ENCODE measurements at regions not wholly inside any gene's neighbourhood (a gene's known extent, or its start where the extent isn't known, plus 50 kb on each side); places are given as distances from the start of the nearest gene placed in this dataset.
"Not testable (repeated sequence)": the region's sequence is repeated elsewhere in the genome, so short reads cannot be mapped to it uniquely, and the experiment has no call there.

DNA sequence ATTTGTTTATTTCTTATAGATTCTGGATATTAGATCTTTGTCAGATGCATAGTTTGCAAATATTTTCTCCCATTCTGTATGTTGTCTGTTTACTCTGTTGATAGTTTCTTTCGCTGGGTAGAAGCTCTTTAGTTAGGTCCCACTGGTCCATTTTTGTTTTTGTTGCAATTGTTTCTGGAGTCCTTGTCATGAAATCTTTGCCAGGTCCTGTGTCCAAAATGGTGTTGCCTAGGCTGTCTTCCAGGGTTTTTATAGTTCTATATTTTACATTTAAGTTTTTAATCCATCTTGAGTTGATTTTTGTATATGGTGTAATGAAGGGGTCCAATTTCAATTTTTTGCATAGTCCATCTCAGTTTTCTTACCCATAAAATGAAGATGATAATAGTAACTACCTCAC lies 173.9 kb upstream of the NT5E start:
- TF ChIP-seq, protein P1, sequence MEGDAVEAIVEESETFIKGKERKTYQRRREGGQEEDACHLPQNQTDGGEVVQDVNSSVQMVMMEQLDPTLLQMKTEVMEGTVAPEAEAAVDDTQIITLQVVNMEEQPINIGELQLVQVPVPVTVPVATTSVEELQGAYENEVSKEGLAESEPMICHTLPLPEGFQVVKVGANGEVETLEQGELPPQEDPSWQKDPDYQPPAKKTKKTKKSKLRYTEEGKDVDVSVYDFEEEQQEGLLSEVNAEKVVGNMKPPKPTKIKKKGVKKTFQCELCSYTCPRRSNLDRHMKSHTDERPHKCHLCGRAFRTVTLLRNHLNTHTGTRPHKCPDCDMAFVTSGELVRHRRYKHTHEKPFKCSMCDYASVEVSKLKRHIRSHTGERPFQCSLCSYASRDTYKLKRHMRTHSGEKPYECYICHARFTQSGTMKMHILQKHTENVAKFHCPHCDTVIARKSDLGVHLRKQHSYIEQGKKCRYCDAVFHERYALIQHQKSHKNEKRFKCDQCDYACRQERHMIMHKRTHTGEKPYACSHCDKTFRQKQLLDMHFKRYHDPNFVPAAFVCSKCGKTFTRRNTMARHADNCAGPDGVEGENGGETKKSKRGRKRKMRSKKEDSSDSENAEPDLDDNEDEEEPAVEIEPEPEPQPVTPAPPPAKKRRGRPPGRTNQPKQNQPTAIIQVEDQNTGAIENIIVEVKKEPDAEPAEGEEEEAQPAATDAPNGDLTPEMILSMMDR (IDR thresholded peaks at IDR 0.05): not testable (repeated sequence)
- not testable (repeated sequence) for TF ChIP-seq POLR2A (IDR thresholded peaks at IDR 0.05)
